Stomach (tissue), 4 donors: ENCODE measurements at regions not wholly inside any gene's neighbourhood (a gene's known extent, or its start where the extent isn't known, plus 50 kb on each side); places are given as distances from the start of the nearest gene placed in this dataset.

Source experiments
- EP300 ChIP-seq: sonication (generic); formaldehyde crosslinking; IDR thresholded peaks from one replicate; pipeline ENCODE4 v1.6.1; 2017; ENCODE audit warnings: antibody characterized with exemption
- POLR2A ChIP-seq, 4 donors: fragments of 450-650 bp; IDR thresholded peaks; one replicate each; pipeline ENCODE4 v1.6.1; 2016; ENCODE audit warnings: antibody characterized with exemption in 4 of 4, control low read depth in 2 of 4, mild to moderate bottlenecking in 1 of 4, moderate library complexity in 1 of 4
- TF ChIP-seq, protein P1 (sequence below), 7 experiments: fragments of 450-650 bp in 4 of 7; fragments of 200-600 bp in 3 of 7; sonication (generic) in 3 of 7; IDR thresholded peaks; one replicate each; pipeline ENCODE4 v1.5.1; 2016 to 2019; ENCODE audit warnings: antibody characterized with exemption in 7 of 7, control low read depth in 2 of 7, mild to moderate bottlenecking in 1 of 7

- TF ChIP-seq POLR2A (IDR thresholded peaks at IDR 0.05): no peak
- TF ChIP-seq, protein P1, sequence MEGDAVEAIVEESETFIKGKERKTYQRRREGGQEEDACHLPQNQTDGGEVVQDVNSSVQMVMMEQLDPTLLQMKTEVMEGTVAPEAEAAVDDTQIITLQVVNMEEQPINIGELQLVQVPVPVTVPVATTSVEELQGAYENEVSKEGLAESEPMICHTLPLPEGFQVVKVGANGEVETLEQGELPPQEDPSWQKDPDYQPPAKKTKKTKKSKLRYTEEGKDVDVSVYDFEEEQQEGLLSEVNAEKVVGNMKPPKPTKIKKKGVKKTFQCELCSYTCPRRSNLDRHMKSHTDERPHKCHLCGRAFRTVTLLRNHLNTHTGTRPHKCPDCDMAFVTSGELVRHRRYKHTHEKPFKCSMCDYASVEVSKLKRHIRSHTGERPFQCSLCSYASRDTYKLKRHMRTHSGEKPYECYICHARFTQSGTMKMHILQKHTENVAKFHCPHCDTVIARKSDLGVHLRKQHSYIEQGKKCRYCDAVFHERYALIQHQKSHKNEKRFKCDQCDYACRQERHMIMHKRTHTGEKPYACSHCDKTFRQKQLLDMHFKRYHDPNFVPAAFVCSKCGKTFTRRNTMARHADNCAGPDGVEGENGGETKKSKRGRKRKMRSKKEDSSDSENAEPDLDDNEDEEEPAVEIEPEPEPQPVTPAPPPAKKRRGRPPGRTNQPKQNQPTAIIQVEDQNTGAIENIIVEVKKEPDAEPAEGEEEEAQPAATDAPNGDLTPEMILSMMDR (IDR thresholded peaks at IDR 0.05): no peak
- no peak for TF ChIP-seq EP300
These were observed 85.9 kb upstream of the SIM2 start for GRCh38 chr21:36613059-36613458.
